ENCODE measurements at regions not wholly inside any gene's neighbourhood (a gene's known extent, or its start where the extent isn't known, plus 50 kb on each side); places are given as distances from the start of the nearest gene placed in this dataset.
"Not testable (repeated sequence)": the region's sequence is repeated elsewhere in the genome, so short reads cannot be mapped to it uniquely, and the experiment has no call there.

DNA sequence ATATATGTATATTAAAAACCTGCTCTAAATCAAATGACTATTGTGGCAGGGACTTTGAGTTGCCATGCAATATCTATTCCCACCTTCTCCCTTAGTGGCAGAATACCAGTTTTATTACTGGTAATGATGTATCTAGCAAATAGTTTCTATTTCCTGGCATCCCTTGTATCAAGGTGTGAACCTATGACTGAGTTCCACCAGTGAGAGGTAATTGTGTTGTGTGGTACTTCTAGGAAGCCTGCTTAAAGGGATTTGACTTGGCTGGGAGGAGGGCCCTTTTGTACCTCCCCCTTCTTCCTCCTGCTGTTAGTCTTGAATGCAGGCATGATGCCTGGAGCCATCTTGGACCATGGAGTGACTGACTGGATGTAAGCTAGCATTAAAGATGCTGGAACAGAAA is 65.4 kb upstream of the DYNLT3 start:
- no peak overlapping the region for H3K27ac ChIP-seq
- no peaks in the 10 kb centered on the region for H3K9me3 ChIP-seq
- intact Hi-C loops (cut with DNase I): no loop called here
- H3K36me3 ChIP-seq: no peaks in the 10 kb centered on the region
- H3K4me1 ChIP-seq: no peaks in the 10 kb centered on the region
- no peaks in the 10 kb centered on the region for H3K27me3 ChIP-seq
- no peak for DNase-seq (ENCODE audit: extremely low spot score in 2 of 2)
- H3K4me3 ChIP-seq: no peak overlapping the region
- TF ChIP-seq, protein P1, sequence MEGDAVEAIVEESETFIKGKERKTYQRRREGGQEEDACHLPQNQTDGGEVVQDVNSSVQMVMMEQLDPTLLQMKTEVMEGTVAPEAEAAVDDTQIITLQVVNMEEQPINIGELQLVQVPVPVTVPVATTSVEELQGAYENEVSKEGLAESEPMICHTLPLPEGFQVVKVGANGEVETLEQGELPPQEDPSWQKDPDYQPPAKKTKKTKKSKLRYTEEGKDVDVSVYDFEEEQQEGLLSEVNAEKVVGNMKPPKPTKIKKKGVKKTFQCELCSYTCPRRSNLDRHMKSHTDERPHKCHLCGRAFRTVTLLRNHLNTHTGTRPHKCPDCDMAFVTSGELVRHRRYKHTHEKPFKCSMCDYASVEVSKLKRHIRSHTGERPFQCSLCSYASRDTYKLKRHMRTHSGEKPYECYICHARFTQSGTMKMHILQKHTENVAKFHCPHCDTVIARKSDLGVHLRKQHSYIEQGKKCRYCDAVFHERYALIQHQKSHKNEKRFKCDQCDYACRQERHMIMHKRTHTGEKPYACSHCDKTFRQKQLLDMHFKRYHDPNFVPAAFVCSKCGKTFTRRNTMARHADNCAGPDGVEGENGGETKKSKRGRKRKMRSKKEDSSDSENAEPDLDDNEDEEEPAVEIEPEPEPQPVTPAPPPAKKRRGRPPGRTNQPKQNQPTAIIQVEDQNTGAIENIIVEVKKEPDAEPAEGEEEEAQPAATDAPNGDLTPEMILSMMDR (IDR thresholded peaks at IDR 0.05): no peak
- TF ChIP-seq POLR2AphosphoS5 (IDR thresholded peaks at IDR 0.05; ENCODE audit: insufficient read depth in 1 of 2, low read depth in 1 of 2) (no peak), POLR2A (IDR thresholded peaks at IDR 0.05) (no peak)

GRCh38 chrX:37918168-37918567 is 70.8 kb upstream of the DYNLT3 start:
- Histone ChIP-seq H3K9me3 (no peaks in the 10 kb centered on the region), H3K4me3 (no peak overlapping the region), H3K4me1 (no peaks in the 10 kb centered on the region), H3K36me3 (no peaks in the 10 kb centered on the region), H3K27ac (no peak overlapping the region), H3K27me3 (no peaks in the 10 kb centered on the region)
- DNase-seq (ENCODE audit: extremely low spot score in 2 of 2): no peak
- intact Hi-C loops (cut with DNase I): no loop called here
- TF ChIP-seq POLR2AphosphoS5 (IDR thresholded peaks at IDR 0.05; ENCODE audit: insufficient read depth in 1 of 2, low read depth in 1 of 2) (no peak), POLR2A (IDR thresholded peaks at IDR 0.05) (no peak)
- TF ChIP-seq, protein P1 (IDR thresholded peaks at IDR 0.05): no peak

DNA sequence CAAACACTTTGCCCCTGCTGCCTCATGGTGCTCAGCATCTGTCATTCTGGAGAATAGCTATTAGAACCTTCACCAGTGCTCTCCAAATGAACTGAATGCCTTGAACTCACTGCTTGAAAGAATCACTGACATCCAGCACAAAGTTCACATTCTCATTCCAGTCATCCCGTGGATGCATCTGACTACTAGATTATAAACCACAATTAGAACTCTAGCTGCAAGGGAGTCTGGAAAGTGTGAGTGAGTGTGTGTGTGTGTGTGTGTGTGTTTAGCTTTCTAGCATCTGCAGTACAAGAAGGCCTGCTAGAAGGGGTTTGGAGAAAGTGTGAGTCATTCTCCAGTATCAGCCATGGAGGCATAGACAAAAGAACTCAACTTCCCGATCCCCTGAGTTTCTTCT is 71.3 kb upstream of the DYNLT3 start:
- TF ChIP-seq POLR2A (IDR thresholded peaks at IDR 0.05) (no peak), POLR2AphosphoS5 (IDR thresholded peaks at IDR 0.05; ENCODE audit: insufficient read depth in 1 of 2, low read depth in 1 of 2) (no peak)
- no peak for DNase-seq (ENCODE audit: extremely low spot score in 2 of 2)
- Histone ChIP-seq H3K4me1 (no peaks in the 10 kb centered on the region), H3K4me3 (no peak overlapping the region), H3K27ac (no peak overlapping the region), H3K36me3 (no peaks in the 10 kb centered on the region), H3K9me3 (no peaks in the 10 kb centered on the region), H3K27me3 (no peaks in the 10 kb centered on the region)
- intact Hi-C loops (cut with DNase I): no loop called here

DNA sequence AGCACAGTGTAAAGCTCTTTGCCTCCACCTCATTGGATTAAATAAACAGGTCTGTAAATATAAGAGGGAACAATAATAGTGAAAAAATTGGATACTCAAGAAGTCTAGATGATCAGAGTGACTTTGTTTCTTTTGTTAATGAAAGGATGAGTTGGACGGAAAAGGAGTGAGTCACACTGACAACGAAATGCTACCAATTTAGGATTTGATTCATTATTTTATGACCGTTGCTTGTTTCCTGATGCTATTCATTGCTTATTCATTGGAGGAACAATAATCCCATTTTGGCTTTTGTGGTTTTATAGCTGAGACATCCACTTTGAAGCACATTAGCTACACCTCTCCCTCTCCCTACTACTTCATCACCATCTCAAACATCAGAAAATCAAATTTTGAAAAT is 74.4 kb upstream of the DYNLT3 start:
- no peaks in the 10 kb centered on the region for H3K9me3 ChIP-seq
- H3K4me1 ChIP-seq: no peaks in the 10 kb centered on the region
- no peaks in the 10 kb centered on the region for H3K36me3 ChIP-seq
- no peak for DNase-seq (ENCODE audit: extremely low spot score in 2 of 2)
- no peak overlapping the region for H3K27ac ChIP-seq
- intact Hi-C loops (cut with DNase I): no loop called here
- H3K27me3 ChIP-seq: no peaks in the 10 kb centered on the region
- TF ChIP-seq POLR2AphosphoS5 (IDR thresholded peaks at IDR 0.05; ENCODE audit: insufficient read depth in 1 of 2, low read depth in 1 of 2): no peak
- TF ChIP-seq, protein P1 (IDR thresholded peaks at IDR 0.05): no peak
- TF ChIP-seq POLR2A (IDR thresholded peaks at IDR 0.05): no peak
- no peak overlapping the region for H3K4me3 ChIP-seq

- Histone ChIP-seq H3K27ac (no peak overlapping the region), H3K4me1 (no peaks in the 10 kb centered on the region), H3K36me3 (no peaks in the 10 kb centered on the region), H3K4me3 (no peak overlapping the region), H3K27me3 (no peaks in the 10 kb centered on the region), H3K9me3 (no peaks in the 10 kb centered on the region)
- TF ChIP-seq POLR2A (IDR thresholded peaks at IDR 0.05): no peak
- DNase-seq (ENCODE audit: extremely low spot score in 2 of 2): no peak
- intact Hi-C loops (cut with DNase I): no loop called here
Observed at GRCh38 chrX:37922928-37923327, 75.6 kb upstream of the DYNLT3 start.

- H3K36me3 ChIP-seq; intact Hi-C loops (cut with DNase I); H3K9me3 ChIP-seq; DNase-seq (ENCODE audit: extremely low spot score in 2 of 2); H3K4me3 ChIP-seq; H3K4me1 ChIP-seq; H3K27me3 ChIP-seq; H3K27ac ChIP-seq: not testable (repeated sequence)
Observed at GRCh38 chrX:37925761-37926160, 78.4 kb upstream of the DYNLT3 start.

GRCh38 chrX:37926700-37927099 is 79.3 kb upstream of the DYNLT3 start:
- intact Hi-C loops (cut with DNase I): no loop called here

More at GRCh38 chrX:37926700-37927099, 79.3 kb upstream of the DYNLT3 start:
- H3K4me1 ChIP-seq: no peaks in the 10 kb centered on the region
- no peaks in the 10 kb centered on the region for H3K27me3 ChIP-seq
- no peaks in the 10 kb centered on the region for H3K9me3 ChIP-seq
- H3K36me3 ChIP-seq: no peaks in the 10 kb centered on the region
- TF ChIP-seq POLR2A (IDR thresholded peaks at IDR 0.05) (no peak), POLR2AphosphoS5 (IDR thresholded peaks at IDR 0.05; ENCODE audit: insufficient read depth in 1 of 2, low read depth in 1 of 2) (no peak)
- TF ChIP-seq, protein P1 (IDR thresholded peaks at IDR 0.05): peak in 1 of 3 experiments; percentile 36
- DNase-seq (ENCODE audit: extremely low spot score in 2 of 2): no peak
- H3K4me3 ChIP-seq: no peak overlapping the region
- no peak overlapping the region for H3K27ac ChIP-seq

Data from vagina (tissue), 2 donors.